ENCODE measurements at regions not wholly inside any gene's neighbourhood (a gene's known extent, or its start where the extent isn't known, plus 50 kb on each side); places are given as distances from the start of the nearest gene placed in this dataset.
"Not testable (repeated sequence)": the region's sequence is repeated elsewhere in the genome, so short reads cannot be mapped to it uniquely, and the experiment has no call there.

- not testable (repeated sequence) for TF ChIP-seq POLR2A (IDR thresholded peaks at IDR 0.05; ENCODE audit: low read length); GATA1 (IDR thresholded peaks at IDR 0.05; ENCODE audit: low read depth, low read length)
These were observed 97.1 kb upstream of the PRKCQ start for GRCh38 chr10:6677129-6677528.

All from erythroblast (primary cell).